ENCODE measurements at regions not wholly inside any gene's neighbourhood (a gene's known extent, or its start where the extent isn't known, plus 50 kb on each side); places are given as distances from the start of the nearest gene placed in this dataset.
A peak's percentile ranks its signal among the peaks of the same experiment; 100 is the strongest.
"Not testable (repeated sequence)": the region's sequence is repeated elsewhere in the genome, so short reads cannot be mapped to it uniquely, and the experiment has no call there.

DNA sequence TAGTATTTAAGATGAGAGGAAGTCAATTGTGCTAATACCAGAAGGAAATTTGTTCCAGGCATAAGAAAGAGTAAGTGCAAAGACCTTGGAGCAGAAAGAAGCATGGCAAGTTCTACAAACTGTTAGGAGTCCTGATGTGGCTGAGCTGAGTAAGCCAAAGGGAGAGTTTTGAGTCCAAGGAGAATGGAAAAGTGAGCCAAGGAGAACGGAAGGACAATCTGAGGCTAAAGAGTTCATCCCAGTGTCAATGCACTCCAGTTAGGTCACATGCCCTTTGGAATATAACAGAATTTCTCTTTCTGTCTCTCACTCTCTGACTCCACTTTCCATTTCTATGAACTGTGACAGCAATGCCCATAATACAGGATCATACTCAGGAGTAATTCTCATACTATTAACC lies 224.7 kb downstream of the CAAP1 start:
- DNase-seq (ENCODE audit: low spot score) = no peak

DNA sequence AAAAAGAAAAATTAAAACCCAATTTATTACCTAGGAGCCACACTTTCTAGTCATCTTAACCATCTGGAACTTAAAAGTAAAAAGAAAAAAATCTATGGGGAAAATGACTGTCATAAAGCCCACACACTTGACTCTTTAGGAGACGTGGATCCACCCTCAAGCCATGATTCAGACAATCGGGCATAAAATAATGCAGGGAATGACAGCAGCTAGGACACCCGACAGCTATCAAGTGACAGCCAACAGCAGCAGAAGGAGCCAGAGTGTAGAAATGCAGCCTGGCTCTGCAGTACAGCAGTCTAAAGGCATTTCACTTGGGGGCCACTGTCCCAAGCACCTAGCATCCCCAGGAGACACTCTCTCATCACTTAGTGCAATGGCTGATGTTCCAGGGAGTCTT lies 226.9 kb downstream of the CAAP1 start:
- no peak for DNase-seq (ENCODE audit: low spot score)

DNA sequence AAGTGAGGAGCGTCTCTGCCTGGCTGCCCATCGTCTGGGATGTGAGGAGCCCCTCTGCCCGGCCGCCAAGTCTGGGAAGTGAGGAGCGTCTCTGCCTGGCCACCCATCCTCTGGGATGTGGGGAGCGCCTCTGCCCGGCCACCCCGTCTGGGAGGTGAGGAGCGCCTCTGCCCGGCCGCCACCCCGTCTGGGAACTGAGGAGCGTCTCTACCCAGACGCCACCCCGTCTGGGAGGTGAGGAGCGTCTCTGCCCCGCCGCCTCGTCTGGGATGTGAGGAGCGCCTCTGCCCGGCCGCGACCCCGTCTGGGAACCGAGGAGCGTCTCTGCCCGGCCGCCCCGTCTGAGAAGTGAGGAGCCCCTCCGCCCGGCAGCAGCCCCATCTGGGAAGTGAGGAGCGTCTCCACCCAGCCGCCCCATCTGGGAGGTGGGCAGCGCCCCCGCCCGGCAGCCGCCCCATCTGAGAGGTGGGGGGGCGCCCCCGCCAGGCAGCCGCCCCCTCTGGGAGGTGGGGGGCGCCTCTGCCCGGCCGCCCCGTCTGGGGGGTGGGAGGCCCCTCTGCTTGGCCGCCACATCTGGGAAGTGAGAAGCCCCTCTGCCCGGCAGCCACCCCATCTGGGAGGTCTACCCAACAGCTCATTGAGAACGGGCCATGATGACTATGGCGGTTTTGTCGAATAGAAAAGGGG lies 228.4 kb downstream of the CAAP1 start:
- not testable (repeated sequence) for DNase-seq (ENCODE audit: low spot score)

DNA sequence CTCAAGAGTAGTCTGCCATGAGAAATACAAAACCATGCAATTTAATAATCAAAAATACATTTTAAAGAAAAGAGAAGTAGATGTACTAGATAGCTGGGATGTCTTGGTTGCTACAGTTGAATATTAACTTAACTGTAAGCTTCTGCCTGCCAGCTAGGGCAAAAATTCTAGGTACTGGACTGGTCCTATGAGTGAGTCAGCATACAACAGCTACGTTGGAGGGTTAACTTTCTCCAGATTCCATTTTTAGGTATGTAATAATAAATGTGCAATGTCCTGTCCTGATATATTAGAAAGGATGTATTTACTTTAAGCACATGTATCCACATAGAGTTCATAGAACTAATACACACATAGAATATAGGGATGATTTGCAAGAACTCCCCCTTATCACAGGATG lies 230.1 kb downstream of the CAAP1 start:
- no peak for DNase-seq (ENCODE audit: low spot score)

DNA sequence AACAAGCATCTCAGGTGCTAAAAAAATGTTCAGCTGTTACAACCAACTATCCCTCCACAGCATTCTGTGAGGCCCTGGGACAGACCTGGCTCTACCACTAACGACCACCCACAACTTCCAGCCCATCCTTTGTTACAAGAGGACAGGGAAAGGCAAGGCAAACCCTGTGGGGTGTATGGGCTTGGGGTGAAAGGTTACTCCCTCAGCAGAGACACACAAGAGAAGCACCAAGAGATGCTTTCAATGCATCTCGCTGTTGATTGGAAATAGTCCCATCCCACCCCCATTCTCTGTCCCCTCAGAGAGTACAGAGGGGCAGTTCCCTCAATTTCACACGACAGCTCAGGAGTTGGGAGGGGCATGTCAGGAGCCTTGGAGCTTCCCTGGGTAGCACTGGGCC lies 234.1 kb downstream of the CAAP1 start:
- DNase-seq (ENCODE audit: low spot score) = no peak

DNA sequence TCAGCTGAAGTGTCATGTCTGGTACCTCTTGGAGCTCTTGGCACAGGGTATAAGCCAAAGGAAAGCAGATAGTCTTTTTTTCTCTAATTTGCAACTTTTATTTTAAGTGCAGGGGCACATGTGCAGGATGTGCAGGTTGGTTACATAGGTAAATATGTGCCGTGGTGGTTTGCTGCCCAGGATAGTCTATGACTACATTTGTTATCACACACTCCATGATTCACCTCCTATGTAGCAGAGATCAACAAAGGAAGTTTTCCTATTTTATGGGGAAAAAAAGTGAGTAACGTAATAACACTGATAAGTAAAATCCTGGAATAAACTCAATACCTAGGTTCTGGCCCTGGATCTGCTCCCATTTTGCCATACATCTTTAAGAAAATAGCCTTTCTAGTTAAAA lies 234.6 kb downstream of the CAAP1 start:
- DNase-seq (ENCODE audit: low spot score) = no peak

DNA sequence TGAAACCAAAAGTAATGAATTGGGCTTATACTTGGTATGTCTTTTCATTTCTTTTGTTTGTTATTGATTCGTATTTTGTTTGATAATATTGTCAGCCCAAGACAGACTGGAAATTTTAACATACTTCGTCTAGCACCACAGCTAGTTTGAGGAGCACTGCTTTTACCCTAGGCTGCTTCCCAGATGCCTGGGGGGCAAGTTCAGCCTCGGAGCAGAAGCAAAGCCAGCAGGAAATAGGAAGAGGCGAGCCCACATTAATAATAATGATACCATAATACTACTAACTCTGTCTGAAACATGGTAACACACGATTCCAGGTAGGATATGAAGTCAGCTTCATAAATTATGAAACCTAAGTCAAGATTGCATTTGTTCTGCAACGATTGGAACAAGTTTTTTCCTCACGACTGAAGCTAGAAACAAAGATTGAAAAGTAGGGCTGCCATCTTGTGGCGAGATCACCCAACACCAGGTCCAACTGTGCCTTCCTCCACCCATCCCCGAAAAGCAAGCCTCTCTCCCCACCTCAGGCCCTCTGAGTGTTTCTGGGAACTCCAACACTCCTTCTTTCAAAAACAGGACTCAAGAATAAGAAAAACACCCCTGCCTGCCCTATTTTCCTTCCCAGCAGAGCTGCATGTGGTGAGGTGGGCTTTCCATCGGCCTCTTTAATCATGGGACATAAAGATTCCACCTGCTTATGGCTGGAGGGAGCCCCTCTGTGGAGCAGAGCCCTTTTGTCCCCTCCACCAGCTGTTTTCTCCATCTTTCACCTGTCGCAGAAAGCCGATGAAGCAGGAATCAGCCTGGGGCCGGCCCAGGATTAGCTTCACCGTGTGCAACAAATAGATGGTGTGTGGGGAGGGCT lies 236.4 kb downstream of the CAAP1 start:
- DNase-seq (ENCODE audit: low spot score) = peak; percentile 39

DNA sequence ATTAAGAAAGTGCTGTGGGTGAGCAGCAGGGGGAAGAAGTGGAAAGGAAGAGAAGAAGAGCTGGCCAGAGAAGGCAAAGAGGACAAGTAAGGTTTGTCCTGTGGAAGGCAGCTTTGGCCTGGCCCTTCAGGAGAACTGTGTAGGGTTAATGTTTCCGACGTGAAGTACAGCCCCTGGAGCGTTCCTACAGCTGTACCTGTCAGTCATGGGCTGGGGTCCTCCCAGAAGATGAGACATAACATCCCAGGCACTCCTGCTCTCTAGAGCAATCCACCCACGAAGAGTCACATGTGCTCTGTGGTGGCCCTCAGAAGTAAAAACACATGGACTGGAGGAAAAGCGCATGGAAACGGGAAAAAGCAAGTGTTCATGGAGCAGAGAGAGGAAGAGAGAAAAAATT lies 237.4 kb downstream of the CAAP1 start:
- no peak for DNase-seq (ENCODE audit: low spot score)

DNA sequence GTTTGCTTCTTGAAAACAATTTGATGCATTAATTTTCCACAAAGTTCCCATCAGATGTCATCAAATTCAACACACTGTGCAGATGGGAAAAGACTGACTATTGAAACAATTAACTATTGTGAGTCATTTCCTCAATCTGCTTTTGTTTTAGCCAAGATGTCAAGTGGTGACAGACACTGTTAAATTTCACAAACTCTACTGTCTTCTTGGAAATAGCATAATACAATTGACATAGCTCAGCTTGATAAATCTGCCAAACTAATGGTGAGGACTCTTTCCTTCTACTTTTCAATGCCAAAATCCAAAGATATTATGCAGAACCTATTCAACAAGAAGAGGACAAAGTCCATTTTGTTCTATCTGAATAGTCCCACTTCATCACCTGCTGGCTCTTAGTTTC lies 242.3 kb downstream of the CAAP1 start:
- DNase-seq (ENCODE audit: low spot score) = no peak

DNA sequence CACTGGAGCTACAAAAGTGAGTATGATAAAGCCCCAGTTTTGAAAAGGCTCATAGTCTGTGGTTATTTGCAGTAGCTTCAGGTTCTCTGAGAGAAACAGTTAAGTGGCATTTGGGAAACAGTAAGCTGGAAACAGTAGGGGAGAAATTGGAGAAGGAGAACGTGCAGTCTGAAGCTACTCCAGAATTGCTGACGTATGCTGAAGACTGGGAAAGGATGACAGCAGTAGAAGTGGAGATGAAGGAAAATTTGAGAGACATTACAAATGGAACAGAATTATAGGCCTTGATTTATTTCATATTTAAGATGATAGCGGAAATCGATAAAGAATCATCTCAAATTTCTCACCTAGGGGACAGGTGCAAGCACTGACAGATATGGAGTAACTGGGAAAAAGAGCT lies 248.8 kb downstream of the CAAP1 start:
- no peak for DNase-seq (ENCODE audit: low spot score)

DNA sequence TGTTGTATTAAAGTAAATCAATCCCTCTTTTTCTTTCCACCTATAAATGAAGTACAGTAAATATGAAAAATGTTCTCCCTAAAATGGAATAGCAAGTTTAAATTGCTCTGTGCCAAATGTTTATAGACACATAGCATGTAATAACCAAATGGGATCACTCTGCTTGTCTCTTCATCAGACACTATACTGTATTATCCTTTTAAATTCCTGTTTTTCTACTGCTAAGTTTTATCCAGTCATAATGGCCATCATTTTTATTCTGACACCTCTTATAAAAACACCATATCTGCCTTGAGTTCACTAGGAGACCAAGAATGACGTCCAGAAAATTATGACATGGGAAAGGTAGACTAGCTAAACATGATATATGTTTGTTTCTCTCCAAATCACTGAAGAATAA lies 252.8 kb downstream of the CAAP1 start:
- no peak for DNase-seq (ENCODE audit: low spot score)

DNA sequence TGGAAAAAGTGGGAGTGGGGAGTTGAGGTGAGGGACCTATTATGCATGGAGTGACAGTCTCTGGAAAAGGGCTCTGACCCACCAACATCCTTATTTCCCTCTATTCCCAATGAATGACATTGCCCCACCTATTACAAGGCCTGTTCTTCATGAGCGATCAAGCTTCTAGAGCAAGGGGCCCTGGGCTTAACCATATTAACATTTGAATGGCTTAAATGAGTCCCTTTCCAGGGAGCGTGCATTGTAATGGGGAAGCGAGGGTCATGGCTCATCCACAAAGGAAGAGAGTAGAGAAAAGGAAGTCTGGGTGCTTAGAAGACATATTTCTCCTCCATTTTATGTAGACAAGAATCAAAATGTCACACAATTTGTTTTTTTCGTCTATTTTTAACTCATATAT lies 255.5 kb downstream of the CAAP1 start:
- DNase-seq (ENCODE audit: low spot score) = no peak

DNA sequence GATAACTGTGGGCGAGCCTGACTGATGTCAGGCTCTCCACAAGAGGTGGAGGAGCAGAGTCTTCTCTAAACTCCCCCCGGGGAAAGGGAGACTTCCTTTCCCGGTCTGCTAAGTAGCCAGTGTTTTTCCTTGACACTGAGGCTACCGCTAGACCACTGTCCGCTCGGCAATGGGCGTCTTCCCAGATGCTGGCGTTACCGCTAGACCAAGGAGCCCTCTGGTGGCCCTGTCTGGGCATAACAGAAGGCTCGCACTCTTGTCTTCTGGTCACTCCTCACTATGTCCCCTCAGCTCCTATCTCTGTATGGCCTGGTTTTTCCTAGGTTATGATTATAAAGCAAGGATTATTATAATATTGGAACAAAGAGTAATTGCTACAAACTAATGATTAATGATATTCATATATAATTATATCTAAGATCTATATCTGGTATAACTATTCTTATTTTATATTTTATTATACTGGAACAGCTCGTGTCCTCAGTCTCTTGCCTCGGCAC lies 278.7 kb downstream of the CAAP1 start:
- peak; percentile 2 for DNase-seq (ENCODE audit: low spot score)

DNA sequence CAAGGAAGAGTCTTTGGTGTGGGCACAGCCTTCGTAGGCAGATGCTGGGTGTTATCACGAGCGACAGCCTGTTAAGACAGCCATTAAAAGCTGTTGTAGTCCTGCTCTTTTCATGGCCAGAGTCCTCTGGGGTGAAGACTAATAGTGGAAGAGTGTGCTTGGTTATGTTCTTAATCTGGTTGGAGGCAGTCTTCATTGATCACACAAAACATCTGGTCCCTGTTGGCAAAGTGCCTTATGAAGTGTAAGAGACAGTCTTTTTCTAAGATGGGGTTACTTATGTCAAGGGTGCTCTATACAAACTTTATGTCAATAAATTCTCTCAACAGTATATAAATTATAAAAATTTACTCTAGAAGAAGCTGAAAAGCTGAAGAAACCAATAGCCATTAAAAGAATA lies 280.4 kb downstream of the CAAP1 start:
- no peak for DNase-seq (ENCODE audit: low spot score)

DNA sequence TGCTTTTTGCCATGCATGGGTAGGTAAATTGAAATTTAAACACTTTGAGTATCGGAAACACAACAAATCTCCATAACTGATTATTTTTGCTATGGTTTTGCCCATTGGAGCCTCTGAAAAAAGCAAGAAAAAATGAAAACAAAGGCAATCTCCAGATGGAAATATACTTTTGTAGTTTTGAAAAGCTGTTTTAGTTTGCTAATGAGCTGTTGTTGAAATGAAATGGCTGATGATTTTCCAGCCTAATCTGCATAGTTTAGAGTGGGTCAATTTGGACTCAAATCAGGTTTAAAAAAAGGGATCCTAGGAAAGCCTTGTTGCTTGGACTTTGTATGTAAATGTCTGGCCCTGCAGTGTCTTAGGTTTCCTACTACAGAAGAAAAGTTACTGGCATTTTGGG lies 285.8 kb downstream of the CAAP1 start:
- no peak for DNase-seq (ENCODE audit: low spot score)

DNA sequence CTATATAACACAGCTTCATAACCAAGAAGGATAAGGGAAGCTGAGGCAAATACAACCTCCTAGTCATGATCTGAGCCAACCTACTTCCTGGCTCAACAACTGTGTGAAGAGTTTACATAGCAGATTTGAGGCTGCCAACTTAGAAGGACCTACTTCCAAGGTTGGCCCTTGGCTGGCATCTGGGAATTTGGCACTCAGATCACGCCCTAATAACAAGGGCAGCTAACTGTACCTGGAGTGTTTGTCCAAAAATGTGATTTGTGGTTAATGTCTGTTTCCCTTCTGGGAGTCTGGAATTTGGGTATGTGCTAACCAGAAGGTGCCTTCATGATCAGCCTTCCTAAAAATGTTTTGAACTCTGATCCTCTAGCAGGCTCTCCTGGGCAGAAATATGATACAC lies 287.2 kb downstream of the CAAP1 start:
- no peak for DNase-seq (ENCODE audit: low spot score)

DNA sequence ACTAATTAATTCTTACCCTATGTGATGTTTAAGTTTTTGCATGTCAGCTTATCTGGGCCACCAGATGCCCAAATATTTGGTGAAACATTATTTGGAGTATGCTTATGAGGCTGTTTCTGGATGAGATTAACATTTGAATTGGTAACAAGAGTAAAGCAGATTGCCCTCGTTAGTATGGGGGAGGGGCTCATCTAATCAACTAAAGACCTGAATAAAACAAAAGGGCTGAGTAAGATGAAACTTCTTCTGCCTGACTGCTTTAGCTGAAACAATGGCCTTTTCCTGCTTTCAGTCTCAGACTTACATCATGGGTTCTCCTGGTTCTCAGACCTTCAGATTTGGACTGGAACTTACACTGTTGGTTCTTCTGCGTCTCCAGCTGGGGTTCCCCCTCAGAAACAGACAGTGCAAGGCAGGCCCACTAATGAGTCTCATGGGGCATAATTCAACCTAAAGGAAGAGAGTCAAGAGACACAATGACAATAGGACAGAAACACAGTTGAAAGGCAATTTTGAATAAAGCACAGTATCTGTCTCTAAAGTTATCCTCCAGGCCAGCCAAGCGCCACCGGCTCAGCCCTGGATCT lies 288.4 kb downstream of the CAAP1 start:
- no peak for DNase-seq (ENCODE audit: low spot score)

DNA sequence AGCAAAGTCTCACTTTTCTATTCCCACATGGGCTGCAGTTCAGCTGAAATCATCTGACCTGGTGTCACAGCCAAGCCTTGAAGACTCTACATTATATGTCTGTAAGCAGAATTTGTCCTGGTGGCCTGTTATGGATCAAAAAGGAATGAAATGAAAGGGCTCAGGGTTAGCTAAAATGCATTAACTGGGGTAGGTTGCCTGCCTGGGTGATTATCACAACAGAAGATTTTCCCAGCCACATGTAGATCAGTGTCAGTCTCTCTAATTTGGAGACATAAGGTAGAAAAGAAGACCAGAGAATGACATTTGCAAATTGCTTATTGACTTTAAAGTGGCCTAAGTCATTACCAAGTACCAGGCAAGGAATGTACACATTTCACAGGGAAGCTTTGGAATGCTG lies 289.0 kb downstream of the CAAP1 start:
- DNase-seq (ENCODE audit: low spot score) = no peak

DNA sequence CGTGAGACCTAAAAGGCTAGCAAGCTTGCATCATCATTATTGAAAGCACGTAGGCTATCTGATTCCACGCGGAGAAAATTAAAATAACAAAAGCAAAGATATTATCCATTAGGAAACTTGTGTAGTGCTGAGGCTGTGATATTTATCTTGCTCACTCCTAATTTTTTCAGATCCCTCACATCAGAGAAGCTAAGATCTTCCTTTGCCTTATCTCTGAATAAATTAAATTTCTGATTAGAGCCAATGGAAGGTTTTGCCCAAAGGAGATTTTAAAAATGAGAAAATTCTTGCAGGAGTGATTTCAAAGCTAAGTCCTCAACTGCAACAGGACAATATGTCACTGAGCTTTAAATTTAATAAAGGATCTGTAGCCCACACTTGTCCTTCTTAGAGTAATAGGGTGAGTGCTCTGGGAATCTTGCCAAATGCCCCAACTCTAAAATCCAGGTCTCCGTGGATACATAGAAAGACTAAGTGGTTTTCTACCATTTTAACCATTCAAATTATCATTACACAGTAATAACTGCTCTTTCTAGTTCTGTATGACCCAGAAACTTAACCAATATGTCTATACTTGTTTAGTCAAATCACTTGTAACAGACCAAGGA lies 295.0 kb downstream of the CAAP1 start:
- no peak for DNase-seq (ENCODE audit: low spot score)

DNA sequence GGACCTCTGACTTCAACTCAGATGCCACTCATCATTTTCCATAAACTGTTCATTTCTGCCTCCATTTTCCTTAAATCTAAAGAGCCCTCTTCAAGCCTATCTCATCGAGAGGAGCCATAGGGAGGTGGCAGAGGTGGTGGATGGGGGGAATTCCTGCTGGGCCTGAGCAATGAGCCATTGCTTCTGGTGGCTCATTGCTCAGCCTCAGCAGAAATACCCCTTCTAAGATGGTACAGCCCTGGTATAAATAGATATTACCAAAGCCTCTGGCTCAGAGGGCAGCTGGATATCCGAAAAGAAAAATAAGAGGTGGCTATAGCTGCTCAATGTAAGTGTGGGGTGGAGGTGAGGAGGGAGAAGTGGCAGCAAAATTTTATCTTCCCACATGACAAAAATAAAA lies 313.5 kb downstream of the CAAP1 start:
- DNase-seq (ENCODE audit: low spot score) = no peak

DNA sequence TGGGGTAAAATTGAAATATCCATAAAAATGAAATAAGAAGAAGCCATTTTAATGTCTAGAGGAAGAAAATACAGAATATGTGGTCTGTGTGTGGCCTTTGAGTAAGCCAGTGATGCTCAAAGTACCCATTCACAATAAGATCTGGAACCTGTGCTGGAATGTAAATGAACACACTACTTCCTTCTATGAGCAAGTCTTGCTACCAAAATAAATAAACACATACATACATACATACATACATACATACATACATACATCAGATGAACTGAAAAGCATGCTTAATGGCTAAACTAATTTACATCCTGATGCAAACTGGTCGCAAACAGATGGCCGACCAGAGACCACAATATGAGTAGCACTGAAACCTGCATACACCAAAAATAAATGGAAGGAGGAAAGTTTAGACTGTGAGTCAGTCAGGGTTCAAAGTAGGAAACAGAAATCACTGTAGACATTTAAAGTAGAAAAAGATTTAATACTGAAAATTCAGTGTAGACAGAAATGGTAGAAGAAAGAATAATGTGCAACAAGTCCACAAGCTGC lies 317.6 kb downstream of the CAAP1 start:
- DNase-seq (ENCODE audit: low spot score) = no peak

DNA sequence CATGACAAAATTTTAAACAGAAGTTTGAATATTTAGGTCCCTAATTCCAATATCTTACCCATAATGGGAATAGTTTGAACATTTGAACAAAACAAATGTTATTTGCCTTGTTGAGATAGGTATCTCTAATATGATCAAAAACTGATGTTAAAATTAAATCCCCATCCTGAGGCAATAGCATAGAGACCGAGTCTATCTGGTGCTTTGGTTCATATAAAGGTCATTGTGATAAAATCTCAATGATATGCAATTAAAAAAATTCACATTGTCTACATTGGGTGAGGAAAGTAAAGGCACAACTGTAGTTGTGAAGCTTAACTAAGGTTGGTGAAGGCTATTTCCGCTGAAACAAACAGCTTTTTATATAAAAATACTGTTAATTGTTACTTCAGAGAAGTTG lies 318.3 kb downstream of the CAAP1 start:
- DNase-seq (ENCODE audit: low spot score) = no peak
